ENCODE measurements at regions not wholly inside any gene's neighbourhood (a gene's known extent, or its start where the extent isn't known, plus 50 kb on each side); places are given as distances from the start of the nearest gene placed in this dataset.

DNA sequence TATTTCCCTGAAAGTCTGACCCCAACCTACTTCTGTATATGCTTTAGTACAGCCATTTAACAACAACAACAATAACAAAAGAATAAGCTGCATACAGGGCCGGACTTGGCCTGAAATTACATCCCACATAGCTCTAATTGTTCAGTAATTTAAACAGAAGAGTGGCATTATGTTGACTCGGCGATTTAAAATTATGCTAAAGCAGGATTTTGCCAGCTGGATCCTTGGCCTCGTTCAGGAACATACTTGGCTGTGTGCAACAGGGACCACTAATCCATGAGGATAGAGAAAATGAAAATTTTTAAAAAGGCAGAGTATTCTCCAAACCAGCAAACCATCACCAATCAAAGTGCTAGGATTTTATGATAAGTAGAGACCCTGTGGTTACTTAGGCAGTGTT, 433.1 kb upstream of the RBMS3 start:
- TF ChIP-seq, protein P1, sequence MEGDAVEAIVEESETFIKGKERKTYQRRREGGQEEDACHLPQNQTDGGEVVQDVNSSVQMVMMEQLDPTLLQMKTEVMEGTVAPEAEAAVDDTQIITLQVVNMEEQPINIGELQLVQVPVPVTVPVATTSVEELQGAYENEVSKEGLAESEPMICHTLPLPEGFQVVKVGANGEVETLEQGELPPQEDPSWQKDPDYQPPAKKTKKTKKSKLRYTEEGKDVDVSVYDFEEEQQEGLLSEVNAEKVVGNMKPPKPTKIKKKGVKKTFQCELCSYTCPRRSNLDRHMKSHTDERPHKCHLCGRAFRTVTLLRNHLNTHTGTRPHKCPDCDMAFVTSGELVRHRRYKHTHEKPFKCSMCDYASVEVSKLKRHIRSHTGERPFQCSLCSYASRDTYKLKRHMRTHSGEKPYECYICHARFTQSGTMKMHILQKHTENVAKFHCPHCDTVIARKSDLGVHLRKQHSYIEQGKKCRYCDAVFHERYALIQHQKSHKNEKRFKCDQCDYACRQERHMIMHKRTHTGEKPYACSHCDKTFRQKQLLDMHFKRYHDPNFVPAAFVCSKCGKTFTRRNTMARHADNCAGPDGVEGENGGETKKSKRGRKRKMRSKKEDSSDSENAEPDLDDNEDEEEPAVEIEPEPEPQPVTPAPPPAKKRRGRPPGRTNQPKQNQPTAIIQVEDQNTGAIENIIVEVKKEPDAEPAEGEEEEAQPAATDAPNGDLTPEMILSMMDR (IDR thresholded peaks at IDR 0.05; ENCODE audit: control extremely low read depth, extremely low read depth, low read depth, missing control alignments) = no peak
- POLR2A ChIA-PET = no interaction called here
- CTCF ChIA-PET = interaction anchor here (1.7 kb wide), 1 partner anchor 10 kb away, joined by 5 read pairs; no protein-coding TSS in a partner anchor
- no peak for DNase-seq (ENCODE audit: extremely low spot score)

DNA sequence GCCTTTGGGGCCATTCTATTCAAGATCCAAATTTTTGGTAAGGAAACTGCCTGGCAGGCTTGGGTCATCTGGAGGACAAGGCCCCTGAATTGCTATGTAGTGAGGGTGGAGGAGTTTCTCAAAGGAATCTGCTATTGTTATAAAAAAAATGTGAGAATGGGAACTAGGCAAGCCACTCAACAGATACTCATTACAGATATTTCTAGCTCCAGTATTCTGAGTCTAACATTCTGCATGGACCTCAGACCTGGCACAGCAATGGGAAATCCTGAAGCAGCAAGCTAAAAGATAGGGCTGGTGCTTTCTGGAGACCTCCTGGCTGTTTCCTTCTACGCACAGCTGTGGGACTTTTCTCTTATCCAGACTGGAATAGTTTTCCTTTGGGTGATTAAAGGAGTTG, 430.7 kb upstream of the RBMS3 start:
- POLR2A ChIA-PET = no interaction called here
- DNase-seq (ENCODE audit: extremely low spot score) = no peak
- CTCF ChIA-PET = no interaction called here
- TF ChIP-seq, protein P1 (IDR thresholded peaks at IDR 0.05; ENCODE audit: control extremely low read depth, extremely low read depth, low read depth, missing control alignments) = no peak

DNA sequence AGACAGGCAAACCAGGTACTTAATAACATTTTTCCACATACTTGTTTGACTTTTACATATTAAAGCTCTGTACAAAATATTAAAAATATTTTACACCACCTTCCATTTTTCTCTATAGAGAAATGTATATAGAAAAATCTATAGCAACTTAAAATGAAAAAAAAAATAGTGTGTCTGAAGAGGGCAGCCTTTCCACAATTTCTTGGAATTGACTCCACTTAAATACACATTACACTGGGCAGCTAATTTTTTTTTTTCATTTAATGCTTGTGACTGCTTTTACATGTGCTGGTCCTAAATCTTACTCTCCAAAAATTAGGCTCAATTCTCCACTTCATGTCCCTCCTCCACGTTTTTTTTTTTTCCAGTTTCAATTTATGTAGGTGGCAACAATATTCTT, 427.0 kb upstream of the RBMS3 start:
- CTCF ChIA-PET = interaction anchor here (2.6 kb wide), 1 partner anchor 1344 kb away, joined by 9 read pairs; no protein-coding TSS in a partner anchor
- POLR2A ChIA-PET = no interaction called here
- no peak for DNase-seq (ENCODE audit: extremely low spot score)
- TF ChIP-seq, protein P1 (IDR thresholded peaks at IDR 0.05; ENCODE audit: control extremely low read depth, extremely low read depth, low read depth, missing control alignments) = no peak

DNA sequence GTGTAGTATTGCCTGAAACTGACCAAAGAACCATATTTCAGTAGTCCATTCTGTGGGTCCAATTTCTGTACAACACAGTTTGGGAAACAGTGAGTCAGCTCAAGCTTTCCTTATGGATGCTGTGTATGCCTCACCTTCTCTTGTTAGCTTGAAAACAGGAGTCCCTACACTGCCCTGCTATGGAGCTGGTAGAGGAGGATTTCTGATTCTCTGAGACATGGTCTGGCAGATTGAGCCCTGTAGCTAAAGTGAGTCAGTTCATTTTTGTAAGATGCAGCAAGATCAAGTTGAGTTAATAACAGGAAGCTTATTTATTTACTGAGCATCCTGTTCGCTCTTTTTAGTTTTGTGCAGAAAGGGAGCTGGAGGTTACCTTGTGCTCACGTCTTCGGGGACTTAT, 424.1 kb upstream of the RBMS3 start:
- no peak for DNase-seq (ENCODE audit: extremely low spot score)
- TF ChIP-seq, protein P1 (IDR thresholded peaks at IDR 0.05; ENCODE audit: control extremely low read depth, extremely low read depth, low read depth, missing control alignments) = no peak
- CTCF ChIA-PET = interaction anchor here (1.0 to 1.6 kb wide), 3 partner anchors 8 to 32 kb away, joined by 3 to 5 read pairs (median 4); no protein-coding TSS in a partner anchor

DNA sequence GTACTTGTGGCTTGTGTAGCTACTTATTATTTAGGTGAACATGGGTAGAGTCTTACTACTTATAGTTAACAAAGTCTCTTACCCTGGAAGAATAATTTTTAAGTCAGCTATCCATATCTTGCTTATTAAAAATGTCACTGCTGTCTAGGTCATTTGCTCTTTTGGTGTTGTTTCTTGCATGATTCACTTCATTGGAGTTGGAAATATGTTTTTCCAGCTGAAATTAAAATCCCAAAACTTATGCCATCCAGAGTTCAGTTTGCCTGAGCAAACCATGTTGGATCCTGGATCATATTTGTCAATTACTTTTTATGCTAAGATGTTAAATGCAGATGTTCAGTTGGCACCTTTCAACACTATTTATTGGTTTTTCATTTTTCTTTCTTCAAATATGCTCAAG, 421.0 kb upstream of the RBMS3 start:
- ChIA-PET CTCF (interaction anchor here (2.6 kb wide), 1 partner anchor 10 kb away, joined by 11 read pairs; no protein-coding TSS in a partner anchor), POLR2A (no interaction called here)
- DNase-seq (ENCODE audit: extremely low spot score) = no peak
- TF ChIP-seq, protein P1 (IDR thresholded peaks at IDR 0.05; ENCODE audit: control extremely low read depth, extremely low read depth, low read depth, missing control alignments) = no peak

More for the DNA sequence above, 424.1 kb upstream of the RBMS3 start:
- POLR2A ChIA-PET = no interaction called here

DNA sequence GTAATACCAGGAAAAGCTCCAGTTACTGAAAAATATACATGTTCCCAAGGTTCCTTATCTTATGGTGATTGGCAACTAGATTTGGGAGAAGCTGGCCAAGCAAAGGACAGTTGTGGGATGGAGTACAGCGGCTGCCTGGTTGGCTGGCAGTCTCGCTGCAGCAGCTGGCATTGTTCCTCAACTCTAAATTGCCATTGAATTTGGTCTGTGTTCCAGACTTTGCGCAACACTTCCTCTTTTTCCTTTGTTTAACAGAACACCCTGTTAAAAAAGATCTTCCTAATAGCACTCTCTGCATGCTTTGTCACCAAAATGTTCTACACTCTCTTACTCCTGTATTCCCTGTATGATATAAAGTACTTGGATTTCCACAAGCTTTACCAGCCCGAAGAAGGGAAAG, 420.6 kb upstream of the RBMS3 start:
- CTCF ChIA-PET = interaction anchor here (2.6 kb wide), 1 partner anchor 9 kb away, joined by 11 read pairs; no protein-coding TSS in a partner anchor
- no peak for DNase-seq (ENCODE audit: extremely low spot score)
- POLR2A ChIA-PET = no interaction called here
- TF ChIP-seq, protein P1 (IDR thresholded peaks at IDR 0.05; ENCODE audit: control extremely low read depth, extremely low read depth, low read depth, missing control alignments) = no peak

DNA sequence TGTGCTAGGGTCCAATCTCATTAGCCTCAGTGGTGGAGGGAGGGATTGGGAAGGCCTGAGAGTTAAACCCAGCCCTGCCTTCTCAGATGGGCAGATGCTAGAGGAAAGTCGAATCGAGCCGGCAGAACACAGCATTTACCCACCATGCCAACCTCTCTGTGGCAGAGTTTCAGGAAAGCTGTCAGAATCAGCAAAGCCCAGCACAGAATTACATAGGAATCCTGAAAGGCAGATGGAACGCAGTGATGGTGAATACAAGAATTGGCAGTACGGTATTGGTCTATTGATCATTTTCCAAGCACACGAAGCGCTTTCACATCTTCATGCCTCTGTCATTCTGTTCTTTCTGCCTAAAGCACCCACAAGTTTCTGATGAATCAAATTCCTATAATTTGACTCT, 417.7 kb upstream of the RBMS3 start:
- no peak for DNase-seq (ENCODE audit: extremely low spot score)
- POLR2A ChIA-PET = no interaction called here
- TF ChIP-seq, protein P1 (IDR thresholded peaks at IDR 0.05; ENCODE audit: control extremely low read depth, extremely low read depth, low read depth, missing control alignments) = no peak
- CTCF ChIA-PET = no interaction called here
